ENCODE measurements at regions not wholly inside any gene's neighbourhood (a gene's known extent, or its start where the extent isn't known, plus 50 kb on each side); places are given as distances from the start of the nearest gene placed in this dataset.

DNA sequence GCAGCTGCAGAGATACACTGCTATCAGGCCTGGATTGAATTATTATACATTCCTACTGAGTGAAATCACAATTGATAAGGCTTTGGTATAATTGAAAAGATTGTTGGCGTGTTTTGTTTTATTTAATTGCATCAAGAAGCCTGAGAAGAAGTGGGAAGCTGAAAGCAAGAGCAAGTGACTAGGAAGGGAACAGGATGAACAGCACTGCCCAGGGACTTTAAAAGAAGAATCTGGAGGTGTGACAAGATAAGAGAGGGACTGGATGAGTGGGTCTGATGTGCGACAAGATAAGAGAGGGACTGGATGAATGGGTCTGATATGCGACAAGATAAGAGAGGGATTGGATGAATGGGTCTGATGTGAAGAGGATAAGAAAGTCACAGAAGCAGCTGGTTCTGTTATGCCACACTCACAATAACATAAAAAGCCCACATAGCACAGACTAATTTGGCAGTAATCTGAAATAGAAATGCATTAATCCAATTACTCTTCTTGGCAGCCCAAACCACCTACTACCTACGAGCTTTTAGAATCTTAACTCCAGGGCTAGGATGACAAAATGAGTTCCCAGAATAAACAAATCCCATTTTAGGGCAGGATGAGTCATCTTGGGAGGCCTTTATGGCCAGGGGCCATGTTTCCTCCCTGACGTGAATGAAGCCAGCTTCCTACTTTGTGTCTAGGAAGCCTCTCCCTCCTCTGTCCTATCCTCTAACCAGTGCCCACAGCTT lies 129.7 kb downstream of the DUSP10 start:
- TF ChIP-seq, protein P1, sequence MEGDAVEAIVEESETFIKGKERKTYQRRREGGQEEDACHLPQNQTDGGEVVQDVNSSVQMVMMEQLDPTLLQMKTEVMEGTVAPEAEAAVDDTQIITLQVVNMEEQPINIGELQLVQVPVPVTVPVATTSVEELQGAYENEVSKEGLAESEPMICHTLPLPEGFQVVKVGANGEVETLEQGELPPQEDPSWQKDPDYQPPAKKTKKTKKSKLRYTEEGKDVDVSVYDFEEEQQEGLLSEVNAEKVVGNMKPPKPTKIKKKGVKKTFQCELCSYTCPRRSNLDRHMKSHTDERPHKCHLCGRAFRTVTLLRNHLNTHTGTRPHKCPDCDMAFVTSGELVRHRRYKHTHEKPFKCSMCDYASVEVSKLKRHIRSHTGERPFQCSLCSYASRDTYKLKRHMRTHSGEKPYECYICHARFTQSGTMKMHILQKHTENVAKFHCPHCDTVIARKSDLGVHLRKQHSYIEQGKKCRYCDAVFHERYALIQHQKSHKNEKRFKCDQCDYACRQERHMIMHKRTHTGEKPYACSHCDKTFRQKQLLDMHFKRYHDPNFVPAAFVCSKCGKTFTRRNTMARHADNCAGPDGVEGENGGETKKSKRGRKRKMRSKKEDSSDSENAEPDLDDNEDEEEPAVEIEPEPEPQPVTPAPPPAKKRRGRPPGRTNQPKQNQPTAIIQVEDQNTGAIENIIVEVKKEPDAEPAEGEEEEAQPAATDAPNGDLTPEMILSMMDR (IDR thresholded peaks at IDR 0.05): no peak
- TF ChIP-seq ZFX (IDR thresholded peaks at IDR 0.05; ENCODE audit: borderline replicate concordance): no peak
